ENCODE measurements at regions not wholly inside any gene's neighbourhood (a gene's known extent, or its start where the extent isn't known, plus 50 kb on each side); places are given as distances from the start of the nearest gene placed in this dataset.

- no peak for DNase-seq
- Histone ChIP-seq H3K27ac (no peak overlapping the region), H3K27me3 (peaks cover 0 to 5% (median 0%) of the 10 kb centered on the region in 4 donors), H3K4me1 (no peaks in the 10 kb centered on the region), H3K36me3 (no peaks in the 10 kb centered on the region), H3K4me3 (no peak overlapping the region), H3K9me3 (peaks cover 0 to 7% (median 6%) of the 10 kb centered on the region in 3 donors)
- intact Hi-C loops (cut with DNase I), result no loop called here
- WGBS, 2 donors, result 80 to 88% methylated on average over 3 to 4 of the region's 4 CpGs
- TF ChIP-seq POLR2A (IDR thresholded peaks at IDR 0.05), result no peak
- TF ChIP-seq, protein P1, sequence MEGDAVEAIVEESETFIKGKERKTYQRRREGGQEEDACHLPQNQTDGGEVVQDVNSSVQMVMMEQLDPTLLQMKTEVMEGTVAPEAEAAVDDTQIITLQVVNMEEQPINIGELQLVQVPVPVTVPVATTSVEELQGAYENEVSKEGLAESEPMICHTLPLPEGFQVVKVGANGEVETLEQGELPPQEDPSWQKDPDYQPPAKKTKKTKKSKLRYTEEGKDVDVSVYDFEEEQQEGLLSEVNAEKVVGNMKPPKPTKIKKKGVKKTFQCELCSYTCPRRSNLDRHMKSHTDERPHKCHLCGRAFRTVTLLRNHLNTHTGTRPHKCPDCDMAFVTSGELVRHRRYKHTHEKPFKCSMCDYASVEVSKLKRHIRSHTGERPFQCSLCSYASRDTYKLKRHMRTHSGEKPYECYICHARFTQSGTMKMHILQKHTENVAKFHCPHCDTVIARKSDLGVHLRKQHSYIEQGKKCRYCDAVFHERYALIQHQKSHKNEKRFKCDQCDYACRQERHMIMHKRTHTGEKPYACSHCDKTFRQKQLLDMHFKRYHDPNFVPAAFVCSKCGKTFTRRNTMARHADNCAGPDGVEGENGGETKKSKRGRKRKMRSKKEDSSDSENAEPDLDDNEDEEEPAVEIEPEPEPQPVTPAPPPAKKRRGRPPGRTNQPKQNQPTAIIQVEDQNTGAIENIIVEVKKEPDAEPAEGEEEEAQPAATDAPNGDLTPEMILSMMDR (IDR thresholded peaks at IDR 0.05), result no peak
These were observed 153.8 kb upstream of the CTNNB1 start for GRCh38 chr3:41045491-41045890.

DNA sequence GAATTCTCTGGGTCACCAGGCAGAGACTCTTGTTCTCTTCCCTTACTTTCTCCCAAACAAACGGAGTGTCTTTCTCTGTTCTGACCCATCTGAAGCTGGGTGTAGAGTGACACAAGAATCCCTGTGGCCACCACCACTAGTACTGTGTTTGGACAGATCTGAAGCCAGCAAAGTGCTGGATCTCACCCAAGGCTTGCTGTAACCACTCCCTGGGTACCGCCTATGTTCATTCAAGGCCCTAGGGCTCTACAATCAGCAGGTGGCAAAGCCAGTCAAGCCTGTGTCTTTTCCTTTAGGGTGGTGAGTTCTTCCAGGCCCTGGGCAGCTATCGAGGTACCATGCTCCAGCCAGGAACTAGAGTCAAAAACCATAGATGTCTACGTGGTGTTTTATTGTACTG, 149.2 kb upstream of the CTNNB1 start:
- peaks cover 0 to 5% (median 0%) of the 10 kb centered on the region in 4 donors for H3K27me3 ChIP-seq
- no peak for TF ChIP-seq POLR2A (IDR thresholded peaks at IDR 0.05)
- TF ChIP-seq, protein P1 (IDR thresholded peaks at IDR 0.05), result no peak
- no peak for DNase-seq
- no peak overlapping the region for H3K4me3 ChIP-seq
- peaks cover 0 to 7% (median 6%) of the 10 kb centered on the region in 3 donors for H3K9me3 ChIP-seq
- intact Hi-C loops (cut with DNase I), result no loop called here
- no peak overlapping the region for H3K27ac ChIP-seq
- H3K4me1 ChIP-seq, result no peaks in the 10 kb centered on the region
- WGBS, 2 donors, result 55 to 59% methylated on average over 3 of the region's 4 CpGs
- no peaks in the 10 kb centered on the region for H3K36me3 ChIP-seq

DNA sequence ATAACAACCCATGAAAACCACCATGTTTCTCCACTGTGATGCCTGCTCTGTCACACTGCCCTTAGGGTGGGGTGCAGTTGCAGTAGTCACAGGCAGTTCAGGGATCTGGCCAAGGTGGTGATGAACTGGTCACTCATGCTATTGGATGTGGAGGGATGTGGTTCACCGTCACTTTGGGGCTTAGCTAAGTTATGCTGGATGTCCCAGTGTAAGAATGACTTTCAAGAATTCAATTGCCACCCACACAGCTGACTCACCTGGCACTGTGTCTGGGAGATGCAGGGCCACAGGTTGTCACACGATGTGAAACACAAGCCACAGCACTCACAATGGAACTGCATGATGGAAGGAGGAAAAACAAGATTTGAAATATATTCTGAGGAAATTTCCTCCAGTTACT, 146.1 kb upstream of the CTNNB1 start:
- no peak for DNase-seq
- intact Hi-C loops (cut with DNase I), result no loop called here
- Histone ChIP-seq H3K27me3 (peaks cover 0 to 4% (median 0%) of the 10 kb centered on the region in 4 donors), H3K4me1 (no peaks in the 10 kb centered on the region), H3K36me3 (no peaks in the 10 kb centered on the region), H3K27ac (no peak overlapping the region), H3K4me3 (no peak overlapping the region), H3K9me3 (no peaks in the 10 kb centered on the region)
- no peak for TF ChIP-seq POLR2A (IDR thresholded peaks at IDR 0.05)
- TF ChIP-seq, protein P1 (IDR thresholded peaks at IDR 0.05), result no peak
- 42 to 56% methylated on average over 2 of the region's 2 CpGs for WGBS, 2 donors

DNA sequence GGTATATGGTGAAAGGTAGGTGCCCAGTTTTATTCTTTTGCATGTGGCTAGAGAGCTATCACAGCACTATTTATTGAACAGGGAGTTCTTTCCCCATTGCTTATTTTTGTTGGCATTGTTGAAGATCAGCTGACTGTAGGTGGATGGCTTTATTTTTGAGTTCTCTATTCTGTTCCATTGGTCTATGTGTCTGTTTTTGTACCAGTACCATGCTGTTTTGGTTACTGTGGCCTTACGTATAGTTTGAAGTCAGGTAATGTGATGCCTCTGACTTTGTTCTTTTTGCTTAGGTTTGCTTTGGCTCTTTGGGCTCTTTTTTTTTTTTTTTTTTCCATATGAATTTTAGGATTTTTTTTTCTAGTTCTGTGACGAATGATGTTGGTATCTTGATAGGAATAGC, 139.2 kb upstream of the CTNNB1 start:
- H3K4me3 ChIP-seq, result no peak overlapping the region
- no peak for DNase-seq
- H3K4me1 ChIP-seq, result no peaks in the 10 kb centered on the region
- H3K9me3 ChIP-seq, result no peaks in the 10 kb centered on the region
- 85 to 88% methylated on average over 2 of the region's 2 CpGs for WGBS, 2 donors
- TF ChIP-seq, protein P1 (IDR thresholded peaks at IDR 0.05), result no peak
- TF ChIP-seq POLR2A (IDR thresholded peaks at IDR 0.05), result no peak
- no peaks in the 10 kb centered on the region for H3K27me3 ChIP-seq
- H3K36me3 ChIP-seq, result no peaks in the 10 kb centered on the region
- H3K27ac ChIP-seq, result no peak overlapping the region
- intact Hi-C loops (cut with DNase I), result no loop called here

DNA sequence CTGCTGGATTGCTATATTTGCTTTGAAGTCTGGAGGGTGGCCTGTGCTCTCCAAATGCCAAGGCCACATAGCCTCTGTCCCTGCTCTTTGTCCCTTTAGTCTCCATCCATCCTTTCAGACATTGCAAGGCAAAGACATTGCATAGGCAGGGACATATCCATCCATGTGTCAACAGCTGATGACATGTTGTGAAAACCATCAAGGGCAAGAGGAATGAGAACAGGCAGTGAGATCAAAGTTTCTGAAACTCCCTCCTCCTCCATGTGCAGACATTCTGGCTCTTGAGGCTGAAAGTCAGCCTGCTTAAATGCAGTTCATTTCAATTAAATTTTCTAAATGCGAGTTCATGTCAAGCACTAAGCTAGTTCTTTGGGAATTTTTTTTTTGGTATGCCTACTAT, 135.2 kb upstream of the CTNNB1 start:
- intact Hi-C loops (cut with DNase I), result no loop called here
- no peak for DNase-seq

More for the DNA sequence above, 135.2 kb upstream of the CTNNB1 start:
- H3K27ac ChIP-seq, result no peak overlapping the region
- WGBS, 2 donors, result 100% methylated on average over 1 of the region's 1 CpG
- H3K9me3 ChIP-seq, result no peaks in the 10 kb centered on the region
- no peaks in the 10 kb centered on the region for H3K27me3 ChIP-seq
- no peaks in the 10 kb centered on the region for H3K4me1 ChIP-seq
- no peak overlapping the region for H3K4me3 ChIP-seq
- TF ChIP-seq, protein P1 (IDR thresholded peaks at IDR 0.05), result no peak
- no peak for TF ChIP-seq POLR2A (IDR thresholded peaks at IDR 0.05)
- no peaks in the 10 kb centered on the region for H3K36me3 ChIP-seq

Measured in esophagus squamous epithelium (tissue), 5 donors.